Upper lobe of left lung (tissue), 4 donors: ENCODE measurements at regions not wholly inside any gene's neighbourhood (a gene's known extent, or its start where the extent isn't known, plus 50 kb on each side); places are given as distances from the start of the nearest gene placed in this dataset.

Source experiments
- EP300 ChIP-seq, 4 donors: sonication (generic); formaldehyde crosslinking; IDR thresholded peaks; one replicate each; pipeline ENCODE4 v1.5.1; 2017; ENCODE audit warnings: antibody characterized with exemption in 4 of 4, control low read depth in 2 of 4
- POLR2A ChIP-seq, 4 donors: fragments of 450-650 bp; IDR thresholded peaks; one replicate each; pipeline ENCODE4 v1.5.1; 2016 to 2017; ENCODE audit warnings: antibody characterized with exemption in 4 of 4, mild to moderate bottlenecking in 2 of 4
- POLR2AphosphoS5 ChIP-seq, 2 donors: sonication (generic); formaldehyde crosslinking; IDR thresholded peaks; one replicate each; pipeline ENCODE4 v1.5.1; 2017; ENCODE audit warnings: antibody characterized with exemption in 2 of 2
- TF ChIP-seq, protein P1 (sequence below), 6 experiments: fragments of 450-650 bp in 4 of 6; fragments of 200-600 bp in 2 of 6; sonication (generic) in 2 of 6; IDR thresholded peaks; one replicate each; pipeline ENCODE4 v1.5.1; 2016 to 2019; ENCODE audit warnings: antibody characterized with exemption in 6 of 6

GRCh38 chr18:51383116-51383515 is 185.6 kb upstream of the MEX3C start:
- TF ChIP-seq, protein P1, sequence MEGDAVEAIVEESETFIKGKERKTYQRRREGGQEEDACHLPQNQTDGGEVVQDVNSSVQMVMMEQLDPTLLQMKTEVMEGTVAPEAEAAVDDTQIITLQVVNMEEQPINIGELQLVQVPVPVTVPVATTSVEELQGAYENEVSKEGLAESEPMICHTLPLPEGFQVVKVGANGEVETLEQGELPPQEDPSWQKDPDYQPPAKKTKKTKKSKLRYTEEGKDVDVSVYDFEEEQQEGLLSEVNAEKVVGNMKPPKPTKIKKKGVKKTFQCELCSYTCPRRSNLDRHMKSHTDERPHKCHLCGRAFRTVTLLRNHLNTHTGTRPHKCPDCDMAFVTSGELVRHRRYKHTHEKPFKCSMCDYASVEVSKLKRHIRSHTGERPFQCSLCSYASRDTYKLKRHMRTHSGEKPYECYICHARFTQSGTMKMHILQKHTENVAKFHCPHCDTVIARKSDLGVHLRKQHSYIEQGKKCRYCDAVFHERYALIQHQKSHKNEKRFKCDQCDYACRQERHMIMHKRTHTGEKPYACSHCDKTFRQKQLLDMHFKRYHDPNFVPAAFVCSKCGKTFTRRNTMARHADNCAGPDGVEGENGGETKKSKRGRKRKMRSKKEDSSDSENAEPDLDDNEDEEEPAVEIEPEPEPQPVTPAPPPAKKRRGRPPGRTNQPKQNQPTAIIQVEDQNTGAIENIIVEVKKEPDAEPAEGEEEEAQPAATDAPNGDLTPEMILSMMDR (IDR thresholded peaks at IDR 0.05): no peak
- TF ChIP-seq POLR2A (IDR thresholded peaks at IDR 0.05) (no peak), POLR2AphosphoS5 (IDR thresholded peaks at IDR 0.05) (no peak), EP300 (IDR thresholded peaks at IDR 0.05) (no peak)
